Common myeloid progenitor, CD34-positive (primary cell): ENCODE measurements at regions not wholly inside any gene's neighbourhood (a gene's known extent, or its start where the extent isn't known, plus 50 kb on each side); places are given as distances from the start of the nearest gene placed in this dataset.
"Not testable (repeated sequence)": the region's sequence is repeated elsewhere in the genome, so short reads cannot be mapped to it uniquely, and the experiment has no call there.

ENCODE experiments used
- CTCF ChIA-PET: fragments of 350-600 bp; sonication (Branson Sonifier 250); formaldehyde crosslinking; loops from one replicate; lab custom pipeline; 2021; ENCODE audit warnings: antibody characterized with exemption; lab: Charles Lee
- POLR2A ChIA-PET: fragments of 350-600 bp; sonication (Branson Sonifier 250); formaldehyde crosslinking; loops from one replicate; lab custom pipeline; 2021; ENCODE audit warnings: antibody characterized with exemption; lab: Charles Lee
- DNase-seq, 3 donors: peaks; one replicate each; pipeline versions ENCODE4 v3.0.0 to v3.0.0-alpha.2; 2013
- H3K27ac ChIP-seq, 2 experiments: 1 replicate in 1 of 2; 2 replicates in 1 of 2; pipeline ENCODE4 v1.7.0; 2013; ENCODE audit warnings: inconsistent platforms in 2 of 2, low read length in 2 of 2, mild to moderate bottlenecking in 2 of 2, low read depth in 1 of 2, moderate library complexity in 1 of 2; ENCODE audit not compliant: severe bottlenecking in 2 of 2, insufficient read depth in 1 of 2, poor library complexity in 1 of 2
- H3K27me3 ChIP-seq, 5 experiments: replicated peaks in 2 of 5; 1 replicate in 3 of 5; 2 replicates in 2 of 5; pipeline versions ENCODE4 v1.6.1 to v1.7.0; 2013; ENCODE audit warnings: low read length in 4 of 5, mild to moderate bottlenecking in 2 of 5, moderate library complexity in 2 of 5, inconsistent platforms in 1 of 5; ENCODE audit not compliant: insufficient read depth in 5 of 5, control insufficient read depth in 4 of 5
- H3K36me3 ChIP-seq, 4 experiments: 1 replicate in 2 of 4; 2 replicates in 2 of 4; pipeline versions ENCODE4 v1.6.1 to v1.7.0; 2013; ENCODE audit warnings: low read length in 3 of 4, control low read depth in 1 of 4, mild to moderate bottlenecking in 1 of 4; ENCODE audit not compliant: control insufficient read depth in 4 of 4, insufficient read depth in 4 of 4
- H3K4me1 ChIP-seq, 4 experiments: 1 replicate in 3 of 4; 2 replicates in 1 of 4; pipeline versions ENCODE4 v1.6.1 to v1.7.1; 2013; ENCODE audit warnings: low read length in 3 of 4, mild to moderate bottlenecking in 3 of 4, control low read depth in 1 of 4, inconsistent platforms in 1 of 4, moderate library complexity in 1 of 4; ENCODE audit not compliant: control insufficient read depth in 4 of 4, insufficient read depth in 4 of 4; ENCODE audit errors: control extremely low read depth in 1 of 4
- H3K4me3 ChIP-seq, 7 experiments: 1 replicate in 4 of 7; 2 replicates in 3 of 7; pipeline versions ENCODE4 v1.5.1 to v1.7.0; 2013; ENCODE audit warnings: mild to moderate bottlenecking in 7 of 7, low read length in 6 of 7, moderate library complexity in 6 of 7, inconsistent platforms in 2 of 7, low read depth in 2 of 7, control low read depth in 1 of 7; ENCODE audit not compliant: insufficient read depth in 4 of 7, control insufficient read depth in 1 of 7; ENCODE audit errors: extremely low read depth in 1 of 7
- H3K9me3 ChIP-seq, 5 experiments: 1 replicate in 4 of 5; 2 replicates in 1 of 5; pipeline versions ENCODE4 v1.6.1 to v1.7.1; 2013; ENCODE audit warnings: low read length in 4 of 5, mild to moderate bottlenecking in 2 of 5, inconsistent platforms in 1 of 5, low read depth in 1 of 5, moderate library complexity in 1 of 5; ENCODE audit not compliant: control insufficient read depth in 4 of 5, insufficient read depth in 2 of 5; ENCODE audit errors: control extremely low read depth in 1 of 5
- WGBS: methylation state at CpG from one replicate; pipeline ENCODE4 v1.1.5; 2013; ENCODE audit not compliant: insufficient coverage; 5-methylcytosine and 5-hydroxymethylcytosine counted together

DNA sequence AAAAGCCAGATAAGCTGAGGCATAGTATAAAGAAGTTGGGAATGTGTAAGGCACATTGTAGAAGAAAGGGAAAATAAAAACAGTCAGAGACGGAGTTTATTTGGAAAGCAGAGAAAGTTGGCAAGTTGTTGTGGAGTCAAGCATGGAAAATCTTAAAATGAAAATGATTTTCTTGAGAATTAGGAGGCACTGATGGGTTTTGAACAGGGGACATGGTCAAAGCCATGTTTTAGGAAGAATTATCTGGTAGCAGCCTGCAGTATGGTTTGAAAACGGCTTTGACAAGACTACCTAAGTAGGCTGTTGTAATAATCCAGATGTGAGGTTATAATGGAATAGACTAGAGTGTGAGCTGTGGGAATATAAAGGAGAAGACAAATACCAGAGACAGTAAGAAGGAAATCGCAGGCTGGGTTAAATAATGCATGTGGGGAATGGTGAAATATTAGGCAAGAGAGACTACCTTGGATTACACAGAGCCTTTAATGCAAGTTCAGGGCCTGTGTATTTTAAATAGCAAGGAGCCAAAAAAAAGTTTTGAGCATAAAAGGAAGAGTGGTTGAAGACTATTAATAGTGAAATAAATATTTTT lies 130.4 kb upstream of the MEOX2 start:
- CTCF ChIA-PET = no interaction called here
- Histone ChIP-seq H3K9me3 (no peaks in the 10 kb centered on the region), H3K4me3 (no peak overlapping the region), H3K36me3 (no peaks in the 10 kb centered on the region), H3K27me3 (no peaks in the 10 kb centered on the region), H3K4me1 (no peaks in the 10 kb centered on the region), H3K27ac (no peak overlapping the region)
- 93% methylated on average over 3 of the region's 3 CpGs for WGBS
- no peak for DNase-seq
- POLR2A ChIA-PET = no interaction called here

DNA sequence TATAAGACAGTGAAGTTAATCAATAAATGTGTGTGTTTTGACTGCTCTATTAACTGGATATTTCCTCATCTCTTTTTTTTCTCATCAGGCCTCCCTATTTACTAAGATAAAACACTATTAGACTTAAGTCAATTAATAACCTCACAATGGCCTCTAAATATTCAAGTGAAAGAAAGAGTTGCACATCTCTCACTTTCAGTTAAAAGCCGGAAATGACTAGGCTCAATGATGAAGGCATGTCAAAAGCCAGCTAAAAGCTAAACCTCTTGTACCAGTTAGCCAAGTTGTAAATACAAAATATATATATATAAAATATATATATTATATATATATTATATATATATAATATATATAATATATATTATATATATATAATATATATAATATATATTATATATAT lies 127.0 kb upstream of the MEOX2 start:
- CTCF ChIA-PET = no interaction called here
- no peak overlapping the region for H3K4me3 ChIP-seq
- peak in 2 of 3 donors; percentile 3 to 8 for DNase-seq

DNA sequence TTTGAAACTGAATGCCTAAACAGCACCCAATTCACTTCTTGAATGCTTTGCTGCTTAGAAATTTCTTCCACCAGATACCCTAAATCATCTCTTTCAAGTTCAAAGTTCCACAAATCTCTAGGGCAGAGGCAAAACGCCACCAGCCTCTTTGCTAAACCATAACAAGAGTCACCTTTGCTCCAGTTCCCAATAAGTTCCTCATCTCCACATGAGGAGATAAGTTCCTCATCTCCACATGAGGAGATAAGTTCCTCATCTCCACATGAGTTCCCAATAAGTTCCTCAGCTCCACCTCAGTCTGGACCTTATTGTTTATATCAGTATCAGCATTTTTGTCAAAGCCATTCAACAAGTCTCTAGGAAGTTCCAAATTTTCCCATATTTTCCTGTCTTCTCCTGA lies 123.9 kb upstream of the MEOX2 start:
- DNase-seq, H3K9me3 ChIP-seq, H3K36me3 ChIP-seq, H3K27me3 ChIP-seq, H3K4me3 ChIP-seq, H3K27ac ChIP-seq, H3K4me1 ChIP-seq, POLR2A ChIA-PET: not testable (repeated sequence)
- 100% methylated on average over 1 of the region's 1 CpG for WGBS
- CTCF ChIA-PET = interaction anchor here (1.6 kb wide), 1 partner anchor 8 kb away, joined by 3 read pairs; no protein-coding TSS in a partner anchor

More for the DNA sequence above, 127.0 kb upstream of the MEOX2 start:
- H3K36me3 ChIP-seq = no peaks in the 10 kb centered on the region
- H3K27me3 ChIP-seq = no peaks in the 10 kb centered on the region
- POLR2A ChIA-PET = no interaction called here
- no peaks in the 10 kb centered on the region for H3K4me1 ChIP-seq
- H3K27ac ChIP-seq = no peak overlapping the region
- WGBS = no CpG with 5 or more reads among the region's 1 CpG
- H3K9me3 ChIP-seq = no peaks in the 10 kb centered on the region

DNA sequence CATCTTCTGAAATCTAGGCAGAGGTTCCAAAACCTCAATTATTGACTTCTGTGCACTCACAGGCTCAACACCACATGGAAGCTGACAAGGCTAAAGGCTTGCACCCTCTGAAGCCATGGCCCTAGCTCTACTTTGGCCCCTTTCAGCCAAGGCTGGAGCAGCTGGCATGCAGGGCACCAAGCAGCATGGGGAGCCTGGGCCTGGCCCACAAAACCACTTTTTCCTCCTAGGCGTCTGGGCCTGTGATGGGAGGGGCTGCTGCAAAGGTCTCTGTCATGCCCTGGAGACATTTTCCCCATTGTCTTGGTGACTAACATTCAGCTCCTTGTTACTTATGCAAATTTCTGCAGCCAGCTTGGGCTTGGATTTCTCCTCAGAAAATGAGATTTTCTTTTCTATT lies 123.5 kb upstream of the MEOX2 start:
- H3K4me3 ChIP-seq, POLR2A ChIA-PET, DNase-seq, H3K27me3 ChIP-seq, H3K36me3 ChIP-seq, H3K9me3 ChIP-seq, H3K27ac ChIP-seq, H3K4me1 ChIP-seq: not testable (repeated sequence)
- 100% methylated on average over 1 of the region's 1 CpG for WGBS
- CTCF ChIA-PET = interaction anchor here (1.4 to 1.6 kb wide), 2 partner anchors 8 to 11 kb away, joined by 3 read pairs; no protein-coding TSS in a partner anchor

DNA sequence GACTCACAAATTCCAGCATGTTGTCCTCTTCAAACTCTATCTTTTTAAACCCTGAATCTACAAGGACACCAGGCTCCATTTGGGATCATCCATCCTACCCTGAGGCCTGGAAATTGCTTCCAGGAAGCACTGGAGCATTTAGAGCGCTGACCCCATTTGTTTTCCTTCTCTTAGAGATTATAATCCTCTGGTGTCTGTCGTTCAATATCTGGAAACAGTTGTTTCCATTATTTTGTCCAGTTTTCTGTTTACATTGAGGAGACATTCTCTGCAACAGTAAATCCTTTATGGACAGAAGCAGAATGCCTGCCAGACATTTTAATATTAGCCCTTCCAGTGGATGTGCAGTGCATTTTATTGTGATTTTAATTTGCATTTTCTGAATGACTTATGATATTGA lies 119.4 kb upstream of the MEOX2 start:
- Histone ChIP-seq H3K9me3 (no peaks in the 10 kb centered on the region), H3K36me3 (no peaks in the 10 kb centered on the region), H3K4me1 (no peaks in the 10 kb centered on the region), H3K27ac (no peak overlapping the region), H3K4me3 (no peak overlapping the region), H3K27me3 (no peaks in the 10 kb centered on the region)
- WGBS = 94% methylated on average over 2 of the region's 2 CpGs
- ChIA-PET CTCF (no interaction called here), POLR2A (no interaction called here)
- DNase-seq = no peak

DNA sequence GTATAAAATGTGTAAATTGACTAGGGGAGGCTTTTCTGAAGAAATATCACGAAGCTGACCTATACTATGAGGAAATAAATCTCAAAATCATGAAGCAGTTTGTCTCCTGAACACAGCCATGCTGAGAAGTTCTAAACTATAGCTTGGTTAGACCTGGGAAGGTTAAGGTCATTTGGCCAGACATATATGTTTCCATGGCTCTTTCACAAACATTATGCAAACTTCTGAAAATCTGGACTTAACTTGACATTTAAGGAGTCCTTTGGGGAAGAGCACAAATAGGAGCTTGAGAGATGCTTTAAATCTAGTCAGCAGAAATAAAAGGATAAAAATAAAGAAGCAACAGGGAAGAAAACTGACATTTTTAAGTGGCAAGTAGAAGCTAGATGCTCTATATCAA lies 115.9 kb upstream of the MEOX2 start:
- no peak for DNase-seq
- no peaks in the 10 kb centered on the region for H3K4me1 ChIP-seq
- H3K4me3 ChIP-seq = no peak overlapping the region
- no peak overlapping the region for H3K27ac ChIP-seq
- ChIA-PET CTCF (interaction anchor here (1.6 kb wide), 1 partner anchor 8 kb away, joined by 3 read pairs; no protein-coding TSS in a partner anchor), POLR2A (no interaction called here)
- no peaks in the 10 kb centered on the region for H3K9me3 ChIP-seq
- WGBS = no CpG with 5 or more reads among the region's 1 CpG
- H3K27me3 ChIP-seq = no peaks in the 10 kb centered on the region
- H3K36me3 ChIP-seq = no peaks in the 10 kb centered on the region

DNA sequence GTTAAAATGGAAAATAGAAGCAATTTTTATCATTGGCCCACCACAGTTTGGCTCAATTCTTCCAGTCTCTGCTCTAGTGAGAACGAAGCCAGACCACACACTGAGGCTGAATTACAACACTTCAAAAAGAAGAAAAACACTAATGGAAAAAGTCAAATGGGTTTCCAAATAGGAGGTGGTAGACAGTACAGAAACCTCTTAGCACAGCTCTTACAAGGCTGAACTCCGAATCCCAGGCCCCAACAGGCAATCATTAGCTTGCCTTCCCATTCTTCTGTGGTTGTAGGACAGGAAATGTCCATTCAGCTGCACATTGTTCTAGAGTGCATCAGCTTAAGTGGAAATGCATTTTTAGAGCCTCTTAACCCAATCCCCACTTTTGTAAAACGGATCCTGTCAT lies 115.1 kb upstream of the MEOX2 start:
- no peaks in the 10 kb centered on the region for H3K4me1 ChIP-seq
- DNase-seq = no peak
- CTCF ChIA-PET = interaction anchor here (1.6 kb wide), 1 partner anchor 9 kb away, joined by 3 read pairs; no protein-coding TSS in a partner anchor
- no peaks in the 10 kb centered on the region for H3K9me3 ChIP-seq
- no peaks in the 10 kb centered on the region for H3K36me3 ChIP-seq
- H3K27ac ChIP-seq = no peak overlapping the region
- no peaks in the 10 kb centered on the region for H3K27me3 ChIP-seq
- POLR2A ChIA-PET = no interaction called here
- no peak overlapping the region for H3K4me3 ChIP-seq
- 100% methylated on average over 1 of the region's 3 CpGs for WGBS
